ENCODE measurements at regions not wholly inside any gene's neighbourhood (a gene's known extent, or its start where the extent isn't known, plus 50 kb on each side); places are given as distances from the start of the nearest gene placed in this dataset.

GRCh38 chr7:92909686-92910475 is 73.5 kb upstream of the CDK6 start:
- TF ChIP-seq CTCF (IDR thresholded peaks at IDR 0.05) = no peak
- no peak for TF ChIP-seq EP300 (IDR thresholded peaks at IDR 0.05)
